A549 (cell line): ENCODE measurements at regions not wholly inside any gene's neighbourhood (a gene's known extent, or its start where the extent isn't known, plus 50 kb on each side); places are given as distances from the start of the nearest gene placed in this dataset.

ENCODE experiments used
- FOSL2 ChIP-seq, 2 experiments: fragments of 450-650 bp in 1 of 2; fragments of >200 bp in 1 of 2; sonication (Bioruptor Twin) in 1 of 2; formaldehyde crosslinking; IDR thresholded peaks; 2 replicates each; pipeline versions ENCODE4 v1.5.0 to v1.6.1; 2016 to 2020; ENCODE audit warnings: mild to moderate bottlenecking in 1 of 2, moderate library complexity in 1 of 2
- JUN ChIP-seq, 2 experiments: fragments of >200 bp; sonication (Bioruptor Twin); formaldehyde crosslinking; IDR thresholded peaks; 2 replicates in 1 of 2; 3 replicates in 1 of 2; pipeline ENCODE4 v1.6.1; 2016 to 2017
- PBX3 ChIP-seq: IDR thresholded peaks from 2 replicates; pipeline ENCODE4 v1.6.1; 2012
- POLR2A ChIP-seq: IDR thresholded peaks from 2 replicates; pipeline ENCODE4 v1.6.1; 2012; ENCODE audit warnings: mild to moderate bottlenecking, low read length
- REST ChIP-seq: fragments of 200-600 bp; sonication (generic); IDR thresholded peaks from 2 replicates; pipeline ENCODE4 v1.6.1; 2016; ENCODE audit warnings: antibody characterized with exemption, mild to moderate bottlenecking, moderate library complexity
- SREBF2 ChIP-seq: fragments of 450-650 bp; IDR thresholded peaks from 2 replicates; pipeline ENCODE4 v1.6.1; 2014; ENCODE audit warnings: mild to moderate bottlenecking, moderate library complexity
- USF2 ChIP-seq: fragments of 450-650 bp; IDR thresholded peaks from 2 replicates; pipeline ENCODE4 v1.6.1; 2014; ENCODE audit warnings: antibody characterized with exemption
- TF ChIP-seq, protein P1 (sequence below): fragments of >200 bp; sonication (Bioruptor Twin); formaldehyde crosslinking; IDR thresholded peaks from 3 replicates; pipeline ENCODE4 v1.5.1; 2016

- TF ChIP-seq USF2 (no peak), SREBF2 (no peak), FOSL2 (IDR thresholded peaks at IDR 0.05) (no peak), FOSL2 (CRISPR knock-in tag; IDR thresholded peaks at IDR 0.05) (no peak), JUN (IDR thresholded peaks at IDR 0.05) (no peak), REST (no peak), POLR2A (no peak), PBX3 (no peak)
- TF ChIP-seq, protein P1, sequence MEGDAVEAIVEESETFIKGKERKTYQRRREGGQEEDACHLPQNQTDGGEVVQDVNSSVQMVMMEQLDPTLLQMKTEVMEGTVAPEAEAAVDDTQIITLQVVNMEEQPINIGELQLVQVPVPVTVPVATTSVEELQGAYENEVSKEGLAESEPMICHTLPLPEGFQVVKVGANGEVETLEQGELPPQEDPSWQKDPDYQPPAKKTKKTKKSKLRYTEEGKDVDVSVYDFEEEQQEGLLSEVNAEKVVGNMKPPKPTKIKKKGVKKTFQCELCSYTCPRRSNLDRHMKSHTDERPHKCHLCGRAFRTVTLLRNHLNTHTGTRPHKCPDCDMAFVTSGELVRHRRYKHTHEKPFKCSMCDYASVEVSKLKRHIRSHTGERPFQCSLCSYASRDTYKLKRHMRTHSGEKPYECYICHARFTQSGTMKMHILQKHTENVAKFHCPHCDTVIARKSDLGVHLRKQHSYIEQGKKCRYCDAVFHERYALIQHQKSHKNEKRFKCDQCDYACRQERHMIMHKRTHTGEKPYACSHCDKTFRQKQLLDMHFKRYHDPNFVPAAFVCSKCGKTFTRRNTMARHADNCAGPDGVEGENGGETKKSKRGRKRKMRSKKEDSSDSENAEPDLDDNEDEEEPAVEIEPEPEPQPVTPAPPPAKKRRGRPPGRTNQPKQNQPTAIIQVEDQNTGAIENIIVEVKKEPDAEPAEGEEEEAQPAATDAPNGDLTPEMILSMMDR: no peak
Observed at GRCh38 chrY:11070250-11071113, 1542.8 kb downstream of the TSPY10 start.
